ENCODE measurements at regions not wholly inside any gene's neighbourhood (a gene's known extent, or its start where the extent isn't known, plus 50 kb on each side); places are given as distances from the start of the nearest gene placed in this dataset.

GRCh38 chr5:86152988-86153560 is 464.7 kb upstream of the COX7C start:
- Mint-ChIP-seq H3K36me3 (ENCODE audit: low read depth) (no peaks in the 10 kb centered on the region), H3K4me3 (no peak overlapping the region), H3K27me3 (ENCODE audit: insufficient read depth) (no peaks in the 10 kb centered on the region), H3K9me3 (no peaks in the 10 kb centered on the region), H3K4me1 (peaks cover 3% of the 10 kb centered on the region), H3K27ac (no peak overlapping the region)
- no peak overlapping the region for H3K9ac ChIP-seq (ENCODE audit: extremely low read depth, low read length, poor library complexity, severe bottlenecking)
- H3K9me3 ChIP-seq (ENCODE audit: control insufficient read depth, low read length): no peaks in the 10 kb centered on the region
- no peak overlapping the region for H3K27ac ChIP-seq (ENCODE audit: low read depth, low read length)
- H3K27me3 ChIP-seq (ENCODE audit: control insufficient read depth, insufficient read depth, low read length, poor library complexity, severe bottlenecking): peaks cover 17% of the 10 kb centered on the region
- WGBS, 2 experiments (ENCODE audit: insufficient coverage in 1 of 2, insufficient read length in 1 of 2): 83 to 88% methylated on average over 2 to 3 of the region's 3 CpGs
- DNase-seq: peak; percentile 50
- no peaks in the 10 kb centered on the region for H3K4me1 ChIP-seq (ENCODE audit: control insufficient read depth, insufficient read depth, low read length)
- H3K36me3 ChIP-seq (ENCODE audit: control insufficient read depth, insufficient read depth, low read length): no peaks in the 10 kb centered on the region
- H3K4me3 ChIP-seq (ENCODE audit: low read length): no peak overlapping the region
- peak; percentile 29 for TF ChIP-seq CTCF (conservative IDR thresholded peaks at IDR 0.05)

DNA sequence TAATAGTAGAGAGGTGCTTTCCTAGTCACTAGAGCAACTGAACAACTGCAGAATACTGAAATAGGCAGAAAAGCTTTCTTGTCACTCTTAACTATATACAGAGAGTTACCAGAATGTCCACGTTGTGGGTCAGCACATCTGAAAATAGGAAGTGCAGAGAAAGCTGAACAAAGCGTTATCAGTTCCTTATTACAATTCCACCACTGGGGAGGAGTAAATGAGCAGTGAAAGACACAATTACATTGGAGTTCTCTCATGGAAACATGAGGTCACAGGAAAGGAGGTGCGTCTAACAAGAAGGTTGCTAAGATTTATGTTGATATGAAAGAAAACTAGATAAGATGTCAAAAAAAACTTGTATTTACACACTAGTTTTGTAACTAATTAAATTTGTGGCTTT is 461.9 kb upstream of the COX7C start:
- no peak for TF ChIP-seq CTCF (conservative IDR thresholded peaks at IDR 0.05)
- Histone ChIP-seq H3K4me3 (ENCODE audit: low read length) (no peak overlapping the region), H3K9ac (ENCODE audit: extremely low read depth, low read length, poor library complexity, severe bottlenecking) (no peak overlapping the region), H3K4me1 (ENCODE audit: control insufficient read depth, insufficient read depth, low read length) (no peaks in the 10 kb centered on the region), H3K27ac (ENCODE audit: low read depth, low read length) (no peak overlapping the region), H3K27me3 (ENCODE audit: control insufficient read depth, insufficient read depth, low read length, poor library complexity, severe bottlenecking) (no peaks in the 10 kb centered on the region), H3K9me3 (ENCODE audit: control insufficient read depth, low read length) (no peaks in the 10 kb centered on the region), H3K36me3 (ENCODE audit: control insufficient read depth, insufficient read depth, low read length) (no peaks in the 10 kb centered on the region)
- Mint-ChIP-seq H3K4me3 (no peak overlapping the region), H3K27me3 (ENCODE audit: insufficient read depth) (no peaks in the 10 kb centered on the region), H3K4me1 (peaks cover 3% of the 10 kb centered on the region), H3K36me3 (ENCODE audit: low read depth) (no peaks in the 10 kb centered on the region), H3K9me3 (no peaks in the 10 kb centered on the region), H3K27ac (no peak overlapping the region)
- WGBS, 2 experiments (ENCODE audit: insufficient coverage in 1 of 2, insufficient read length in 1 of 2): 75% methylated on average over 3 of the region's 3 CpGs; no CpG with 5 or more reads in 1 of the 2 experiments
- no peak for DNase-seq

DNA sequence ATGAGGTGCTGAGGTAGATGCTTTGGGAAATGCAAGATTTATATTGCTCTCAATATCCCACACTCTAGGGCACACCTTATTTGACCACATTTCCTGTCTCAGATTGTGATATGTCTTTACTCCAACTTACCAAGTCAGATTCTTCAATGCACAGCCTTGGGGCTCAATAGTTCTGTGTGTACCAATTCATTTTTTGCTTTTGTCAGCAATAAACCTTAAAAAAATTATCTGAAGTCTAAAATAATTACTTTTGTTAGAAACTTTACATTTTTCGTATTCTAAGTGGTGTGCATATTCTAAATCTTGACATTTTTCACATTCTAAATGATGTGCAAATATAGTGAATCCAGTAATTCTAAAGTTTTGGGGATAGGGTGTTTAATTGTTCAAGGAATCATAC is 447.5 kb upstream of the COX7C start:
- WGBS, 2 experiments (ENCODE audit: insufficient coverage in 1 of 2, insufficient read length in 1 of 2): no CpG with 5 or more reads among the region's 1 CpG
- H3K27me3 Mint-ChIP-seq (ENCODE audit: insufficient read depth): no peaks in the 10 kb centered on the region
- no peak for TF ChIP-seq CTCF (conservative IDR thresholded peaks at IDR 0.05)
- no peaks in the 10 kb centered on the region for H3K27me3 ChIP-seq (ENCODE audit: control insufficient read depth, insufficient read depth, low read length, poor library complexity, severe bottlenecking)
- H3K9me3 ChIP-seq (ENCODE audit: control insufficient read depth, low read length): no peaks in the 10 kb centered on the region
- no peaks in the 10 kb centered on the region for H3K4me1 Mint-ChIP-seq
- no peak overlapping the region for H3K27ac Mint-ChIP-seq
- H3K36me3 Mint-ChIP-seq (ENCODE audit: low read depth): no peaks in the 10 kb centered on the region
- H3K9me3 Mint-ChIP-seq: peaks cover 4% of the 10 kb centered on the region
- no peak overlapping the region for H3K4me3 Mint-ChIP-seq
- H3K4me3 ChIP-seq (ENCODE audit: low read length): no peak overlapping the region
- no peak overlapping the region for H3K9ac ChIP-seq (ENCODE audit: extremely low read depth, low read length, poor library complexity, severe bottlenecking)
- no peak for DNase-seq
- H3K27ac ChIP-seq (ENCODE audit: low read depth, low read length): no peak overlapping the region
- no peaks in the 10 kb centered on the region for H3K36me3 ChIP-seq (ENCODE audit: control insufficient read depth, insufficient read depth, low read length)
- H3K4me1 ChIP-seq (ENCODE audit: control insufficient read depth, insufficient read depth, low read length): no peaks in the 10 kb centered on the region
